Stimulated activated CD4-positive, alpha-beta T cell treated with anti-CD3 and anti-CD28 coated beads, Interleukin-15, amount 100 ng/mL, for 24 hours (primary cell): ENCODE measurements at regions not wholly inside any gene's neighbourhood (a gene's known extent, or its start where the extent isn't known, plus 50 kb on each side); places are given as distances from the start of the nearest gene placed in this dataset.

Experiments used
- DNase-seq: peaks from one replicate; pipeline ENCODE4 v3.0.0-alpha.2; 2020

DNA sequence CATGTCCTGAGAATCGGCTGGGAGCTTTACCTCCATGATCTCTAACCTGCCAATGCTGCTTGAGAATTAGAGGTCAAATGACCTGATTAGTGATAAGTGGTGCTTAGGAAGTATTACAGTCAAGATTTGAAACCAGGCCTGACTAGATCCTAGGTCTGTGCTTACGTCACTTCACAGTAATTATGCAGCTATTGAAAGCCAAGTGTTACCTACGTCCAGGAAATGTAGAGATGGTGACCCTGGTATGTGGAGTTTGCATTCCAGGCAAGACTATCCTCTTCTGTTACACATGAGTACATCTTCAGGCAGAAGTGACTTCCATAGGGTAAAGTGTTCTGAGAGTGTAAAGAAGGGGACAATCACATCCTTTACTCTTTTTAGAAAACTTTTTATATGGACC lies 530.4 kb upstream of the TENM4 start:
- DNase-seq = no peak

DNA sequence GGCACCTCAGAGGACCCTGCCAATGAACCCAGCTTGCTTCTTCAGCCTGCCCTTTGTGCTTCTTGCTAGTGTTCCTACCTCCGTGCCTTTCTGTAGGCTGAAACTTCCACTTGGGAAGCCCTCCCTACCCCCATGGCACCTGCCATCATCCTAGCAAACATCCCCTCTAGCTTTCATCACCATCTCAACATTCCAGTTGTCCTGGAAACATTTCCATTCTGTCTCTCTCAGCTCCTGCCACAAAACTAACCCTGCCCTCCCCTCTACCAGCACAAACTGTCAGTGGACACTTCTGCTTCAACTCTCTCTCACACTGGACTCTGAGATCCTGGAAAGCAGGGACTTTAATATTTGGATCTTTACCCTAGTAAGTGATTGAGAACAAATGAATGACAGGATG lies 525.8 kb upstream of the TENM4 start:
- no peak for DNase-seq

DNA sequence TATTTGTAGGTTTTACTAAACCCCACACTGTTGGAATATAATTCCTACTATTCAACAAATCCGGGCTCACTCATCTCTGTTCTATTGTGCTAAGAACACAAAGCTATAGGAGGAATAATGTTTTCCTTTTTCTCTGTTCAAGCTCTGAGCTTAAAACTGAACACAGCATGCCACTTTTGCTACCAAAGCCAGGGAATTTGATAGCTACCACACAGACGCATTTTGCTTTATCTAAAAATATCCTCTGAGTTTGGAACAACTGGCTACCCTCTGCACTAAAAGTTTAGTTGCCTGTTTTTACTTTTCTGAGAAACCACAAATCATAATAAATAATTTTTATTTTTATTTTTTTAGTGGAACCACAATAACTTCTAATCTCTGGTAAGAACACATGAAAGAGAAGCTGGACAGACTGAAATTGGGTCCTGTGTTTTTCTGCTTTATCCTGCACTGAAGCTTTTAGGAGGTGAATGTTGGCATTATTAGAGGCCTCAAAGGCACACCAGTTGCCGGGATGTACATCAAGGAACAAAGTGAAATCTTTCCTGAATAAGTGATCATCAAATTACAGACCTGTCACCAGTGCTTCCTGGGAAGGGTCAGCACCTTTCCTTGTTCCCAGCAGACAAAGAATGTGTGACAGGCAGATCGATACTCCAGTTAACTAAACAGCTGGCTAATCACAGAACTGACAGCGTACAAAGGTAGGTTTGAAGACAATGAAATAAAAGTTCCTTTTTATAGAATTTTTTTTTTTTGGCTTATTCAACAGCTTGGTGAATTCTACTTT lies 523.2 kb upstream of the TENM4 start:
- no peak for DNase-seq

DNA sequence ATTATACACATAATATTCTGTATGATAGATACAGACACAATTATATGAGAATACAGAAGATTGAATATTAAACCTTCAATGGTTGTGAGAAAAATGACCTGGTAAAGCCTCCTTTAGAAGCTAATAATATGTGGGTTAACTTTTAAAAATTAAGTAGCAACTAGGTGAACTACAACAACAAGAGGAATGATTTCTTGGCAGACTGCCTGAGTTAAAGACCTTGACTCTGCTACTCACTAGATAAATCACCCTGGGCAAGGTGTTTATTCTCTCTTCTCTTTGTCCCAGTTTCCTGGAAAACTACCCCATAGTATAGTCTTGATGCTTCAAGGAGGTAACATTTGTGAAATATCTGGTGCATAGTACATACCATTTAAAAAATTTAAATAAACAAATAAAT lies 519.6 kb upstream of the TENM4 start:
- DNase-seq = no peak

DNA sequence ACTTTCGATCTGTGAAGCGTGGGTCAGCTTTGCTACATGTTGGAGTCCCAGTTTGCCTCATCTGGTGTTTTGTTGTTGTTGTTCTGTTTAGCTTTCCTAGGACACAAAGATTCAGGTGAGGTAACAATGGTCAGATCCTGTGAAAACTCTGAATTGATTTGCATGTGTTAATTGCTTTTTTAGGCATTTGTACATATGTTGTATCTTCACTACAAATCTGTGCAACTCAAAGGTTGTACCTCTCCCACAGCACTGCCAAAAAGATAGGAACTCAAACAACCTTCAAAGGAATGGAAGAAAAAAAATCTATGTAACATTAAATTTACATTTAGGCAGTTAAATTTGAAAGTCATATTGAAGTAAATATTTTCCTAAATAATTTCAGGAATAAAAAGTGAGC lies 518.5 kb upstream of the TENM4 start:
- DNase-seq = no peak

DNA sequence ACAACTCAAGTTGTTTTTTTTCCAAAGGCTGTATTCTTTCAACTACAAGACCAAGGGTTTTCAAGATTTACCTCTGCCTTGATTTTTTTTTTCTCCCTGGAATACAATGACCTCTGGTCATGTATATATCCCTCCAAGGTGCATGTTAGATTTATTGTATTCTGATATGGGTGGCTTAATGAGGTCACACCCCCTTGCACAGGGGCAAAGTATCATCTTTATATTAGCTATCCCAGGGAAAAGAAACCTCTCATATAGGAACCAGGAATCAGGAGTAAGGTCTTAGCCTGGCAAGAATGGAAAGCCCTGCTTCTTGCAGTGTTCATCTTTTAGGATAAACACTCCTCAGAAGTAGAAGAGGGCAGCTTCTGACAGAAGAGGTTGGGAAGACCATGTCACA lies 516.9 kb upstream of the TENM4 start:
- no peak for DNase-seq

DNA sequence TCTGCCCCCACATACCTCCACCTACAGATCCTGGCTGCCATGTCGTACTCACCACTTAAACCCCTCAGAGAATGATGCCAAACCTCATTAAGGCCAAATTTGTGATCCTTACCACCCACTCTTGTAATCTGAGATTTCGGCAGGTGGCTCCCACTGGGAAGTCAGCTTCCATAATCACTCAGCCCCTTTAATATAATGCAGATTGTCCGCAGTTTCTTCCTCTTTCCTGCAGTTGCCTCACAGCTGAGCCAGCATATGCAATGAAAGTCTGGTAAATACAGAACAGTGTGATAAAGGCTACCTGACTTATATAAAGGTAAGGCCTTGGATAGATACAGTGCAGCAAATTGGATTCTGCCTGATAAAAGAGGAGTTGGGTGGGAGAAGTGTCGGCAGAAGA lies 515.2 kb upstream of the TENM4 start:
- DNase-seq = no peak

DNA sequence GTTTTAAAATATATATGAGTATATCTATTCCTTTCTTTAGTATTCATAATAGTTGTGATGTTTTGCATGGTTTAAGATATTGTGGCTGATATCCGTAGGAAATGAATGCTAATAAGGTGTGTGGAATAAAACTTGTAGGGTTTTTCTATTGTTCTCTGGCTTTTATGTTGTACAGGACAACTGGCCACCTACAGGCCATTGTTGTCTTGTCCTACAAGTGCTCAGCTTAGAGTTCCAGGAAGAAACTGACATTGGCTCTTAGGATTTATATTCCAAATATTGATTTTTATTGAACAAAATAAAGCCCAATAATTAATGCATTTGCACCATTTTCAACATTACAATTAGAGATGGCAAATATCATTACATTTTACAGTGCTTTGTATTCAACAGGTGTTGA lies 512.8 kb upstream of the TENM4 start:
- DNase-seq = no peak

DNA sequence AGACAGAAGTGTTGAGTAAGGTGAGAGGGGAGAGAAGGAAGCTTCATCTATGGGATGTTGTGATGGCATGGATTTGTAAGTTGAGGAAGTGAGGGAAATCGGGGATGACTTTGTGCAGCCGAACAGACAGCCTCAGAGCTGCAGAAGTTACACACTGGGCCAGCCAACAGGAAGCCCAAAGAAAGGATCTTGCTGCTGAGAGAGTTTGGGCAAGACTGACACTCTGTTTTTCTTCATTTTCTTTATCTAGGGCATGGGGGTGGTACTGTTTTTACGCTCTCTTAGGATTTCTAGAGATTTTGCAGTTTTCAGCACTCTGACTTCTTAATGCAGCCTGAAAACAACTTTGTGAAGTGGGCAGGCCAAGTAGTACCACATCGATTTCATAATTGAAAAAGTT lies 509.9 kb upstream of the TENM4 start:
- no peak for DNase-seq

DNA sequence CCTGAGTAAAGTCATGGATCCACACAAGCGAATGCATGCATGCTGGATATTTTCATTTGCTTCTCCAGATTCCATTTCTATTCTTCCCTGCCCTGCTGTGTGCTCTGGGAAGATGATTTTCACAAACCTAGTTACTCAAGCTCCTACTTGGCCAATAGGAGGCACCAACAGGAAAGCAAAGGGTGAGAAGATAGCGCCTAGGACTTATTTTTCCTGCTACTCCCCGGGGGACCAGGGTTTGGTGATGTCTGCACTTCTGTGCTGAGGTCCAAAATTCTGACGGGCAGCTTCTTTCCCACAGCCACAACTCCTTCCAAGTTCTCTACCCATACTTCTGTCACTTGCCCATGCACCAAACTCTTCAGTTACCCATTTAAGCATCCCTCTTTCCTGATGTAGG lies 509.3 kb upstream of the TENM4 start:
- DNase-seq = no peak

DNA sequence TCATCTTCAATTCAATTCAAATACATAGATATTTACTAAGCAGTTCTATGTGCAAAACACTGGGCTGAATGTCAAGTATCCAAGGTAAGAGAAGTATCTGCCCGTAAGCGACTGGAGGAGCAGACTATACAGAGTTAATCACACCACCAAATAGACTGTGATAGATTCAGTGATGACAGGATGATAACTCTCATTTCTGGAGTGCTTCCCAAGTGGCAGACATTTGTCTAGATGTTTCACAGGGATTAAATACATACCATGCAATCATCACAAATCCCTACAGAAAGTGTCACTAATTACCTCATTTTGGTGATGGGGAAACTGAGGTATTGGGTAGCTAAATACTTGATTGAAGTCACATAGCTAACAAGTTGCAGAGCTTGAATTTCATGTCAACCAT lies 508.7 kb upstream of the TENM4 start:
- no peak for DNase-seq

DNA sequence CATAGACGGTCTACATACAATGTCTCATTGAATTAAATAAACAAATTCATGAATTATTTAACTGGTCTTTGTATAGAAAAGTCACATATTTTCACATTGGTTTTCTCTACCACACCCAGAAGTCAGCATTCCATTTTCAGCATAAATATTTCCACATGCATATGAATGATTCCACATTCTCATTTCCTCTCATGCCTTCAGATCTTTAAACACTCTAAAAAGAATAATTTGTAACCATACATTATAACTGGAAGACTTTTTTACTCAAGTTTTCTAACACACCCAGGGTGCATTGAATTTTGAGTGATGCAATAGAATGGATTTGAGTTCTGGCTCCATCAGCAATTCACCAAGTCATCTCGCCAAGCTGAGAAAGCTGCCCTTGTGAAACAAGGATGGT lies 501.8 kb upstream of the TENM4 start:
- DNase-seq = no peak

DNA sequence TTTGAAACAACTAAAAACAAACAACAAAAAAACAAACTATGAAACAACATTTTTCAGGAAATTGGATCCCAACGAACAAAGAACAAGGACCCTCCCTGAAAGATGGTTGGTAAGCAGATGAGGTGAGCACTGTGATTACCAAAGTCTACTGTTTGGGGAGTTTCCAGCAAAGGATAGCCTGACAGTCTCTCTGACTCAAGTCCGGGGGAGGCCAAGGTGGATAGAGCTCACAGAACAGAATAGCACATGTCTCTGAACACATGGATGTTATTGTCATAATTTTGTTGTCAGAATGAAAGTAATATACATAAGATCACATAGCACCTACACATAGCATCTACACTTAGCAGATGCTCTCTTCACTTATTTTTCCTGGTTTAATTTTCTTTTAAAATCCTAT lies 501.3 kb upstream of the TENM4 start:
- DNase-seq = no peak

DNA sequence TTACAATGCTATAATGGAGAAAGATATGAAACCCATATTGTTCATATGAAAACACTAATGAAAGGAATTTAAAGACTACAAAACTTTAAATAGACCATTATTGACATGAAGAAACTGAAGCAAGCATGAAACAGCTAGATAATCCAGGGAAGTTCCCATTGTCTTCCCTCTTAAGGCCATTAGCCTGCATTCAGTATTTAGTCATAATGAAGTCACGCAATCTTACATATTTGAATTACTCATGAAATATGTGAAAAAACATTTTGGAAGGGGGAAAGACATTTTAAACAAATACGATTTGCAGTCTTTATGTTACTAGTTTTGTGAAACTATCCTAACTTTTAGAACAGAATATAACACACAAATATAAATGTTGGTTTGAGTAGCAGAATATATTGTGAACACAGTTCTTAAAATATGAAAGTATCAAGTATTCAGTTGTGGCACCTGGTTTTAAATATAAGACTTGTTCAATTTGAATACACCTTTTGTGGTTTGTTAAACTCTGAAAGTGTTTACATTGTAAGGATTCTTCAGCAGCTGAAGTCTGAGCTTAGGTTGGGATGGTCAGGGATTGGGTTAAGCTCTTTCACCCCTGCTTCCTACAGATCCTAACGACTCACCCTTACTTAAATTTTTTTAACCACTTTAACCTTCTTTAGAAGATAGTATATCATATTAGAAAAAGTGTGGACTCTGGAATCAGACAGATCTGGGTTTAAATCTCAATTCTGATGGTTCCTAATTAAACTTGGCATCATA lies 500.3 kb upstream of the TENM4 start:
- no peak for DNase-seq

DNA sequence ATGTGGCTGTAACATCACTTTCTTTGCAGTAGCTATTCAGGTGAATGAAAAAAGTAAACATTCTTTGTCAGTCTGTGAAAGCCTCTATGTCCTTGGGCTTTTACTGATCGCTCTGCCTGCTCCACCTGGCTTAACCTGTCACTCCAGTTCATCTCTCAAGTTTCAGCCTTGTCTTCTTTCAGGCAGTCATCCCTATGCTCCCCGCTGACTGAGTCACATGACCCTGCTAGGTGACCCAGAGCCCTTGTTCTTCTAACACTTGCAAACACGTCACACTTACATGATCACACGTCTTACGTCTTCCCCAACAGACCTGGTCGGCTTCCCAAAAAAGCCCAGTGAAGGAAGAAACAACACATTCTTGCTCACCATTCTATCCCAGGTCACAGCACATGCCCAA lies 499.3 kb upstream of the TENM4 start:
- no peak for DNase-seq

DNA sequence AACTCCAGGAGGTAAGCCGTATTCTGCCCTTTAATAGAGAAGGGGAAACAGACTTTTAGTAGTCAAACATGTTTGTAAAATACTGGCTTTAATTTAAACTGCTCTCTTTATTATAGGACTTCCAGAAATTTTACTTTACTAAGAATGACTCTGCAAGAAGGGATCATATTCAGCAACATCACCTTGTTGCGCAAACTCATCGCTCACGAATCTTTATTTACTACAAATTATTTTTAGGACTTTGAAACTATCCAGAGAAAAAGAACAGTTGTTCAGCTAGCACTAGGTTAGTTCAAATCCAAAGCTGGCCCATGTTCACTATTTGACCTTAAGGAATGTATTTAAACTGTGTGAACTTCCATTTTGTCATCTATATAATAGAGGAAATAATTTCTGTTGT lies 498.3 kb upstream of the TENM4 start:
- no peak for DNase-seq

DNA sequence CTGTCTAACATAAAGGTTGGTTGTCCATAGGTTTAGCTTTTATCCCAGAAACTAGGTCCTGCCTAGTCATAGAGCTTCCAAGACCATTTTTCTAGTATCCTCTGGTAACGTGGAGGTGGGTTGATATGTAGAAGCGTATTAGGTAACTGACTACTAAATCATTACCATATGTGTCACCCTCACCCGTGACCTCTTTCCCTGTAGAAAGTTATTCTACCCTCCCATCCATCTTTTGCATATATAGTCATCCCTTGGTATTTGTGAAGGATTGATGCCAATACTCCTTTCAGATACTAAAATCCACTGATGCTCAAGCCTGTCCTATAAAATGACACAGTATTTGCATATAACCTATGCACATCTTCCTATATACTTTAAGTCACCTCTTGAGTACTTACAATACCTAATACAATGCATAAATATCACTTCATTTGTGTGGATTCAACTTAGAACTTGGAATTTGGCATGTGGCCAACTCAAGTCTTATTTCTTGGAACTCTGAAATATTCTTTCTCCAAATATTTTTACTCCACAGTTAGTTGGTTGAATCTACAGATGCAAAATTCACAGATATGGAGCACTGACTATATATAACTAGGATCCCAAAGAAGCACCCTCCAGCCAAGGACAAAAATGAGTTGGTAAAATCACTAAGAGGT lies 497.0 kb upstream of the TENM4 start:
- no peak for DNase-seq

DNA sequence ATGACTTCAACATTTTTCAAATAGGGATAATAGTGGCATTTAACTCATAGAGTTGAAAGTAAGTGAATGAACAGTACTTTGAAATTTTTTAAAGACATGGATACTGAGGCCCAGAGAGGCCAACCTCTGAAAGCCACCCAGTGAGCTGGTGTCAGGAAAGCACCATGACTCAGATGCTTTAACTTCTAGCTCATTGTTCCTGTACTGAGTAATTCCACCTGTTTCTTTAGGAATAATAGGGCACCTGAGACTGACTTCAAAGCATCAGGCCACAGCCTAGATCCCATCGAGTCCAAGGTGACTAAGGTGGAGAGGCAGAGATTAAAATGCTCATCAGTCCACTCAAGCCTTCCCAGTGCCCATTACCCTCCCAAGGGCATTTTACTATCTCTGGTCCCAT lies 491.8 kb upstream of the TENM4 start:
- no peak for DNase-seq

DNA sequence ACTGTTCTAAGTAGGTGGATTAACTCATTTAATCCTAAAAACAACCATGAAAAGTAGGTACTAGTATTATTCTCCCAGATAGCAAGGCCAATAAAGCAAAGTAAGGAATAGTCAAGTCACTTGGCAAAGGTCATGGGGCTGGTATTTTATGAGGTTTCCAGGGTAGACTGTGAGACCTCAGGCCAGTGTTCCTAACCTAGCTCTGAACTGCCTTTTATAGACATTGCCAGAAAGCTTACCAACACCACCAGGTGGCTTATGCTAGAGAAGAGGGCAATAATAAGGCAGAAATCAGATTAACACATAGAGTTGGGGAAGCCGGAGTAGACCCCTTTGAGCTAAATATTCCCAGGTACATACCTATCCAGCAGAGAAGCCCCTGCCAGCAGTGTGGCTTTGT lies 490.9 kb upstream of the TENM4 start:
- no peak for DNase-seq

DNA sequence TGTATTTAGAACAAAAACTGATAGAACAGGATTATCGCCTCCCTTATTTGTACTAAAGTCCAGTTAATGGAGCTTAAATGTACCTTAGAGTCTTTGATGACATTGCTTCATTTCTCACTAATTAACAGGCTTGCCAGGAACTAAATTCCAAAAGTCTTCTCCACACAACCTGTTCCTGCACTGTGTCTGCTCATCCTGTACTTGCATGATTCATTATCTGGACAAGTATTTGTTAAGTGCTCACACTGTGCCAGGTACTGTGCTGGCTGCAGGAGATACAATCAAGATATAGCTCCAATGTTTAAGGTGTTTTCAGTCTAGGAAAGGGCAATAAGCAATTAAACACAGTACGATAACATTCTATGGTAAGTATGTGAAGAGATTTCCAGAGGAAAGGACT lies 485.9 kb upstream of the TENM4 start:
- DNase-seq = no peak

DNA sequence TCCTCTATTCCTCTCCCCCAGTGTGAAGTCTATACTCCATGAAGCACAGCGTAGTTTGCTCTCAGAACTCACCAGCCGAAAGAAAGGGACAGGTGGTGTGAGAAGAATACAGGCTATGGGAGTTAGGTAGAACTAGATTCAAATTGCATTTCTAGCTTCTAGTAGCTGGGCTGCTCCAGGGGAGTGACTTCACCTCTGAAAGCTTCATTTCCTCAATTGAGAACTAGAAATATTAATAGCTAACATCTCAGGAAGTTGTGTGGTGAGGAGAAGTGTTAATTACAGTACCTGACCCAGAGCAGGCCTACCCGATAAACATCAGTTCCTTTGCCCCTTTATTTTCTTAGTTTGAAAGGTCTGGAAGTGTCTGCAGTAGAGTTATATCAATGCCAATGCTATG lies 484.7 kb upstream of the TENM4 start:
- DNase-seq = no peak

DNA sequence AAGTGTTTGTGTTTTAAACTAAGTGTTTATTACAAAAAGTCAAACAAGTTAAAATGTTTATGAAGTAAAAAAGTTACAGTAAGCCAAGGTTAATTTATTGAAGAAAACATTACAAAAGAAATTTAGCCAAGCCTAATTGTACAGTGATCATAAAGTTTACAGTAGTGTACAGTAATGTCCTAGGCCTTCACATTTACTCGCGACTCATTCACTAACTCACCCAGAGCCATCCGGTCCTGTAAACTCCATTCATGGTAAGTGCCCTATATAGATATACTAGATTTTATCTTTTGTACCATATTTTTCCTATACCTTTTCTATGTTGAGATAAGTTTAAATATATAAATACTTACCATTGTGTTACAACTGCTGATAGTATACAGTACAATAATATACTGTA lies 481.8 kb upstream of the TENM4 start:
- DNase-seq = no peak

DNA sequence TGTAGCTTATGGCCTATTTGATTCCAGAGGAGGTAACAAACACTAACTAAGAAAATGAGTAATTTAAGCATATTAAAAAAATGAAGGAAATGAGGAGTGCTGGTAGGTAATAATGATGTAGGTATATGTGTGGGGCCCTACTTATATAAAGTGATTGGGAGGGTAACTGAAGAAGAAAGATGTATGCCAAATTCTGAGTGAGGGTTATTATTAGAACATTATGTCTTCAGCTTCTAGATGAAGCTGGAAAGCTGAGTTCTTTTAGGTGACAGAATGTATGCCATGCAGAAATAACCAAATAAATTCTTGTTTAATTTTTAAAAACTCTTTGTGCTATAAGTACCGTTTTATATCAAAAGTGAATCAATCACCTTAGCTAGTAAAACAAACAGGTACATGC lies 479.6 kb upstream of the TENM4 start:
- no peak for DNase-seq

DNA sequence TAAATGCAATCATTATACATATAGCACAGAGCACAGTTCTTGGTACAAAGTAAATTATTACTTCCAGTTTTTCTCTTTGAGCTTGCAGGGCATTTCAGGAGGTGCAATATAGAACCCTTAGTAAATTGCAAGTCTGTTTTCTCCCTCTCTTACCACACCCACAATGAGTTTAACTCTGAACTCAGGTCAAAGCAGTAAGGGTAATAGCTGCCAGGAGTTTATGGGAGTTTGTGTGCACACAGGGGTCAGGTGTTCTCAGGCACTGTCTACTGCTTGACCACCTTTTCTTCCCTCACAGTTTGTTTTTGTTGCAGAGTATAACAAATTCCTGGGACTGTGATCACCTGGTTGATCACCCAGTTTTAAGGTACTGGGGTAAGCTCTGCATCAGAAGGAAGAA lies 478.5 kb upstream of the TENM4 start:
- DNase-seq = no peak
